GM18499 (cell line): ENCODE measurements at regions not wholly inside any gene's neighbourhood (a gene's known extent, or its start where the extent isn't known, plus 50 kb on each side); places are given as distances from the start of the nearest gene placed in this dataset.

ENCODE experiments used
- ATAC-seq: cut with Tn5 transposase; IDR thresholded peaks from one replicate; pipeline ENCODE4 v1.9.1; 2021; ENCODE audit warnings: moderate number of reproducible peaks; ENCODE audit not compliant: insufficient read depth, unreplicated experiment

- no peak for ATAC-seq
Observed at GRCh38 chr7:9921326-9921725, 1052.3 kb upstream of the PHF14 start.

GRCh38 chr7:9937944-9938631 is 1035.6 kb upstream of the PHF14 start:
- ATAC-seq = no peak

- ATAC-seq = no peak
Observed at GRCh38 chr7:9939176-9939575, 1034.5 kb upstream of the PHF14 start.

GRCh38 chr7:9945131-9945530 is 1028.5 kb upstream of the PHF14 start:
- ATAC-seq = no peak

- ATAC-seq = no peak
Observed at GRCh38 chr7:9945857-9946256, 1027.8 kb upstream of the PHF14 start.

- ATAC-seq = no peak
Observed at GRCh38 chr7:9955138-9955537, 1018.5 kb upstream of the PHF14 start.

GRCh38 chr7:9958486-9958885 is 1015.2 kb upstream of the PHF14 start:
- no peak for ATAC-seq

GRCh38 chr7:9960460-9960859 is 1013.2 kb upstream of the PHF14 start:
- ATAC-seq = no peak

GRCh38 chr7:9961161-9961922 is 1012.3 kb upstream of the PHF14 start:
- no peak for ATAC-seq

GRCh38 chr7:9962742-9963141 is 1010.9 kb upstream of the PHF14 start:
- ATAC-seq = no peak

- ATAC-seq = no peak
Observed at GRCh38 chr7:9978106-9979064, 995.3 kb upstream of the PHF14 start.

GRCh38 chr7:9981742-9982349 is 991.8 kb upstream of the PHF14 start:
- ATAC-seq = no peak

- ATAC-seq = no peak
Observed at GRCh38 chr7:9983048-9983447, 990.6 kb upstream of the PHF14 start.

- ATAC-seq = no peak
Observed at GRCh38 chr7:10015687-10016086, 958.0 kb upstream of the PHF14 start.

GRCh38 chr7:10022480-10022879 is 951.2 kb upstream of the PHF14 start:
- ATAC-seq = no peak

GRCh38 chr7:10022957-10023356 is 950.7 kb upstream of the PHF14 start:
- no peak for ATAC-seq

GRCh38 chr7:10034843-10035556 is 938.7 kb upstream of the PHF14 start:
- no peak for ATAC-seq

- no peak for ATAC-seq
Observed at GRCh38 chr7:10036693-10037092, 937.0 kb upstream of the PHF14 start.

- ATAC-seq = no peak
Observed at GRCh38 chr7:10038351-10038750, 935.3 kb upstream of the PHF14 start.

- ATAC-seq = no peak
Observed at GRCh38 chr7:10040674-10041073, 933.0 kb upstream of the PHF14 start.
